Colonic mucosa (tissue), 4 donors: ENCODE measurements at regions not wholly inside any gene's neighbourhood (a gene's known extent, or its start where the extent isn't known, plus 50 kb on each side); places are given as distances from the start of the nearest gene placed in this dataset.

ENCODE experiments used
- DNase-seq: peaks from one replicate; pipeline ENCODE4 v3.0.0-alpha.2; 2020
- H3K27ac ChIP-seq: fragments of 200-600 bp; one replicate; pipeline ENCODE4 v1.8.0; 2021
- H3K27me3 ChIP-seq: fragments of 200-600 bp; one replicate; pipeline ENCODE4 v1.8.0; 2021
- H3K36me3 ChIP-seq: fragments of 200-600 bp; one replicate; pipeline ENCODE4 v1.8.0; 2021
- H3K4me1 ChIP-seq: fragments of 200-600 bp; one replicate; pipeline ENCODE4 v1.8.0; 2021; ENCODE audit warnings: mild to moderate bottlenecking
- H3K4me3 ChIP-seq: fragments of 200-600 bp; one replicate; pipeline ENCODE4 v1.8.0; 2021
- H3K9ac ChIP-seq, 2 donors: one replicate each; pipeline ENCODE4 v1.7.0; 2013; ENCODE audit warnings: control low read depth in 2 of 2, low read depth in 2 of 2, low read length in 2 of 2
- H3K9me3 ChIP-seq: fragments of 200-600 bp; one replicate; pipeline ENCODE4 v1.8.0; 2021
- CTCF ChIP-seq: fragments of 200-600 bp; IDR thresholded peaks from one replicate; pipeline ENCODE4 v1.8.0; 2022; ENCODE audit warnings: antibody characterized with exemption, mild to moderate bottlenecking
- intact Hi-C: fragments of 100-400 bp; cut with DNase I; formaldehyde crosslinking; loops from one replicate; pipeline ENCODE4 v1.14.1; 2022
- donor health status: healthy.
- donor health status: DM: no; HTN: no; CAD: no.
- donor health status: DM: no; HTN: no; CAD: no.

- H3K27me3 ChIP-seq: no peaks in the 10 kb centered on the region
- H3K9me3 ChIP-seq: peaks cover 5% of the 10 kb centered on the region
- intact Hi-C loops: no loop called here
- H3K4me3 ChIP-seq: no peak overlapping the region
- H3K36me3 ChIP-seq: no peaks in the 10 kb centered on the region
- no peak overlapping the region for H3K27ac ChIP-seq
- no peak for DNase-seq
- no peak overlapping the region for H3K9ac ChIP-seq
- H3K4me1 ChIP-seq: no peaks in the 10 kb centered on the region
- no peak for TF ChIP-seq CTCF
These were observed 107.2 kb upstream of the C2CD4B start for GRCh38 chr15:62272290-62272689.

- no peaks in the 10 kb centered on the region for H3K4me1 ChIP-seq
- H3K27me3 ChIP-seq: no peaks in the 10 kb centered on the region
- H3K4me3 ChIP-seq: no peak overlapping the region
- H3K9ac ChIP-seq: no peak overlapping the region
- no peak overlapping the region for H3K27ac ChIP-seq
- intact Hi-C loops: no loop called here
- H3K36me3 ChIP-seq: no peaks in the 10 kb centered on the region
- no peak for TF ChIP-seq CTCF
- H3K9me3 ChIP-seq: no peaks in the 10 kb centered on the region
- DNase-seq: no peak
These were observed 110.7 kb upstream of the C2CD4B start for GRCh38 chr15:62275831-62276230.

GRCh38 chr15:62277816-62278394 is 112.8 kb upstream of the C2CD4B start:
- intact Hi-C loops: no loop called here
- Histone ChIP-seq H3K27ac (no peak overlapping the region), H3K9me3 (no peaks in the 10 kb centered on the region), H3K4me3 (no peak overlapping the region), H3K36me3 (no peaks in the 10 kb centered on the region), H3K9ac (no peak overlapping the region), H3K4me1 (no peaks in the 10 kb centered on the region), H3K27me3 (no peaks in the 10 kb centered on the region)
- TF ChIP-seq CTCF: no peak
- no peak for DNase-seq

- no peak for DNase-seq
- Histone ChIP-seq H3K9ac (no peak overlapping the region), H3K36me3 (no peaks in the 10 kb centered on the region), H3K9me3 (no peaks in the 10 kb centered on the region), H3K27ac (no peak overlapping the region), H3K27me3 (no peaks in the 10 kb centered on the region), H3K4me3 (no peak overlapping the region), H3K4me1 (no peaks in the 10 kb centered on the region)
- intact Hi-C loops: no loop called here
- TF ChIP-seq CTCF: no peak
These were observed 113.4 kb upstream of the C2CD4B start for GRCh38 chr15:62278534-62278933.

- Histone ChIP-seq H3K27me3 (no peaks in the 10 kb centered on the region), H3K9ac (no peak overlapping the region), H3K9me3 (no peaks in the 10 kb centered on the region), H3K27ac (no peak overlapping the region), H3K4me3 (no peak overlapping the region), H3K4me1 (no peaks in the 10 kb centered on the region), H3K36me3 (no peaks in the 10 kb centered on the region)
- TF ChIP-seq CTCF: no peak
- intact Hi-C loops: no loop called here
- no peak for DNase-seq
These were observed 114.0 kb upstream of the C2CD4B start for GRCh38 chr15:62279041-62279440.
